ENCODE measurements at regions not wholly inside any gene's neighbourhood (a gene's known extent, or its start where the extent isn't known, plus 50 kb on each side); places are given as distances from the start of the nearest gene placed in this dataset.

DNA sequence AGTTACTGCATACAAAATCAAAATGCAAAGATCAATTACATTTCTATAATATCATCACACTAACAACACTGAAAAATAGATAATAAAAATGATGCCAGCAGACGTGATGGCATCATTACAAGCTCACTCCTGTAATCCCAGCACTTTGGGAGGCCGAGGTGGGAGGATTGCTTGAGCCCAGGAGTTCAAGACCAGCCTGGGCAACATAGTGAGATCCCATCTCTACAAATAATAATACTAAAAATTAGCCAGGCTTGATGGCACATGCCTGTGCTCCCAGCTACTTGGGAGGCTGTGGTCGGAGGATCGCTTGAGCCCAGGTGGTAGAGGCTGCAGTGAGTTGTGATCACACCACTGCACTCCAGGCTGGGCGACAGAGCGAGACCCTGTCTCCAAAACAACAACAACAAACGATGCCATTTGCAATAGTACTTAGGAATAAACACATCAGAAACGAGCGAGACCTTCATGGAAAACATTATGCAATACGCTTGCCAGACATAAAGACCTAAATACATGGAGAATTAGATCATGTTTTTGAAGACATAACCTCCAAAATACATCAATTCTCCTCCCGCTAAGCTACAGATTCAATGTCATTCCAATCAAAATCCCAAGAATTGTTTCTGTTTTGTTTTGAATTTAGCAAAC is 86.6 kb upstream of the ERRFI1 start:
- TF ChIP-seq, protein P1, sequence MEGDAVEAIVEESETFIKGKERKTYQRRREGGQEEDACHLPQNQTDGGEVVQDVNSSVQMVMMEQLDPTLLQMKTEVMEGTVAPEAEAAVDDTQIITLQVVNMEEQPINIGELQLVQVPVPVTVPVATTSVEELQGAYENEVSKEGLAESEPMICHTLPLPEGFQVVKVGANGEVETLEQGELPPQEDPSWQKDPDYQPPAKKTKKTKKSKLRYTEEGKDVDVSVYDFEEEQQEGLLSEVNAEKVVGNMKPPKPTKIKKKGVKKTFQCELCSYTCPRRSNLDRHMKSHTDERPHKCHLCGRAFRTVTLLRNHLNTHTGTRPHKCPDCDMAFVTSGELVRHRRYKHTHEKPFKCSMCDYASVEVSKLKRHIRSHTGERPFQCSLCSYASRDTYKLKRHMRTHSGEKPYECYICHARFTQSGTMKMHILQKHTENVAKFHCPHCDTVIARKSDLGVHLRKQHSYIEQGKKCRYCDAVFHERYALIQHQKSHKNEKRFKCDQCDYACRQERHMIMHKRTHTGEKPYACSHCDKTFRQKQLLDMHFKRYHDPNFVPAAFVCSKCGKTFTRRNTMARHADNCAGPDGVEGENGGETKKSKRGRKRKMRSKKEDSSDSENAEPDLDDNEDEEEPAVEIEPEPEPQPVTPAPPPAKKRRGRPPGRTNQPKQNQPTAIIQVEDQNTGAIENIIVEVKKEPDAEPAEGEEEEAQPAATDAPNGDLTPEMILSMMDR (conservative IDR thresholded peaks at IDR 0.05; ENCODE audit: low read length), result no peak
- TF ChIP-seq EZH2phosphoT487 (IDR thresholded peaks at IDR 0.05; ENCODE audit: borderline replicate concordance), result no peak

Measured in Loucy (cell line).